ENCODE measurements at regions not wholly inside any gene's neighbourhood (a gene's known extent, or its start where the extent isn't known, plus 50 kb on each side); places are given as distances from the start of the nearest gene placed in this dataset.

DNA sequence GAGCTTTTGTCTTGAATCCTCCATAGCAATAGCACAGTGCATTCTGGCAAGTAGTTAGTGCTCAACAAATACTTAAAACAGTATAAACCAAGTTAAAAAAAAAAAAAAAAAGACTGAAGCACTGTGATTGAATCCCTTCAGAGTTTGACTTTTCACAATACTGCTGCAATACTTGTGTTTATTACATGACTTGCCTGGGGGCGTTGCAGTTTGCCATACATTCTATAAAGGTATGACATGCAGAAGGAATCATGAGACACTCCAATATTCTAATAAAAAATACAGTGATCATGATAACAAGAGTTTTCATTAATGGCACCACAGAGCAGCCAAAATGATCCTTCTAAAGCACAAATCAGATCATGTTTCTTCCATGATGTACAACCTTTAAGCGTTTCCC is 205.0 kb upstream of the CDKN3 start:
- H4K20me1 ChIP-seq (ENCODE audit: insufficient read depth), result no peaks in the 10 kb centered on the region
- no peaks in the 10 kb centered on the region for H3K27me3 ChIP-seq (replicated peaks; ENCODE audit: insufficient read depth)
- 73 to 81% methylated on average over 2 of the region's 2 CpGs for WGBS, 2 experiments (ENCODE audit: low coverage in 1 of 2, low lambda C conversion rate in 2 of 2, missing lambda C conversion rate in 2 of 2)
- TF ChIP-seq EZH2phosphoT487 (IDR thresholded peaks at IDR 0.05; ENCODE audit: insufficient read depth, low read depth), result no peak
- TF ChIP-seq EZH2 (IDR thresholded peaks at IDR 0.05; ENCODE audit: insufficient read depth, poor library complexity, severe bottlenecking), result no peak
- no peak overlapping the region for H3K4me3 ChIP-seq
- in situ Hi-C loops (cut with MboI), result no loop called here
- no peaks in the 10 kb centered on the region for H3K9me3 ChIP-seq (ENCODE audit: low read depth)
- H3K9ac ChIP-seq, result no peak overlapping the region
- no peak overlapping the region for H3K27ac ChIP-seq
- no peaks in the 10 kb centered on the region for H3K9me2 ChIP-seq (ENCODE audit: insufficient read depth)
- H3K79me2 ChIP-seq (ENCODE audit: insufficient read depth), result no peaks in the 10 kb centered on the region
- H3K4me2 ChIP-seq (ENCODE audit: unreplicated experiment), result no peak overlapping the region
- DNase-seq, result no peak
- H2AFZ ChIP-seq, result no peak overlapping the region
- peaks cover 10% of the 10 kb centered on the region; the same call in 1 of the 2 replicates for H3F3A ChIP-seq (ENCODE audit: insufficient read depth)
- H3K36me3 ChIP-seq (ENCODE audit: low read depth), result no peaks in the 10 kb centered on the region
- H3K4me1 ChIP-seq (ENCODE audit: insufficient read depth), result peaks cover 12% of the 10 kb centered on the region

DNA sequence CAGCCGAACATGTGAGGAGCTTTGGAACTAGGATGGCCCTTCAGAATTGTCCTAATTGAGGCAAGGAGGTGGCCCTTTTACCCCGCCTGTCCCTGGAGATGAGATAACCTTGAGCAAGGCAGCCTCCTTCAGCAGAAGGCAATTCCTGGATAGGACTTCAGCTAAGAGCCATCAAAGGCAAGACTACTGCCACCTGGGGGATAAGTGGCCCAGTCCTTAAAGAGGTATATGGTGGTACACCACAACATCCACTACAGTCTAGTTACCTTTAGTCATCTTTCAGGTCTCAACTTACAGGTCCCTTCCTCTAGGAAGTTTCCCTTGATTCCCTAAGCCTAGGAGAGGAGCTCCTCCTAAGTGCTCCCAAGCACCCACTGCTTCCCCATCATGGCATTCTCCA is 204.2 kb upstream of the CDKN3 start:
- Histone ChIP-seq H3K27ac (no peak overlapping the region), H3K9ac (no peak overlapping the region), H3K4me2 (ENCODE audit: unreplicated experiment) (no peak overlapping the region)

GRCh38 chr14:54193871-54194270 is 202.9 kb upstream of the CDKN3 start:
- H3K79me2 ChIP-seq (ENCODE audit: insufficient read depth), result no peaks in the 10 kb centered on the region
- no peaks in the 10 kb centered on the region for H3K36me3 ChIP-seq (ENCODE audit: low read depth)
- no peaks in the 10 kb centered on the region for H3K27me3 ChIP-seq (replicated peaks; ENCODE audit: insufficient read depth)
- in situ Hi-C loops (cut with MboI), result no loop called here
- DNase-seq, result no peak
- no peaks in the 10 kb centered on the region for H4K20me1 ChIP-seq (ENCODE audit: insufficient read depth)
- no peak for TF ChIP-seq EZH2 (IDR thresholded peaks at IDR 0.05; ENCODE audit: insufficient read depth, poor library complexity, severe bottlenecking)
- TF ChIP-seq EZH2phosphoT487 (IDR thresholded peaks at IDR 0.05; ENCODE audit: insufficient read depth, low read depth), result no peak
- WGBS, 2 experiments (ENCODE audit: low coverage in 1 of 2, low lambda C conversion rate in 2 of 2, missing lambda C conversion rate in 2 of 2), result 81 to 83% methylated on average over 3 of the region's 3 CpGs
- H3K4me3 ChIP-seq, result no peak overlapping the region
- no peaks in the 10 kb centered on the region for H3K9me3 ChIP-seq (ENCODE audit: low read depth)
- peaks cover 10% of the 10 kb centered on the region; the same call in 1 of the 2 replicates for H3F3A ChIP-seq (ENCODE audit: insufficient read depth)
- H3K9ac ChIP-seq, result no peak overlapping the region
- H3K27ac ChIP-seq, result no peak overlapping the region
- H3K4me1 ChIP-seq (ENCODE audit: insufficient read depth), result peaks cover 12% of the 10 kb centered on the region
- no peak overlapping the region for H2AFZ ChIP-seq
- no peak overlapping the region for H3K4me2 ChIP-seq (ENCODE audit: unreplicated experiment)
- H3K9me2 ChIP-seq (ENCODE audit: insufficient read depth), result no peaks in the 10 kb centered on the region

More for the DNA sequence above, 204.2 kb upstream of the CDKN3 start:
- in situ Hi-C loops (cut with MboI), result no loop called here
- no peak for TF ChIP-seq EZH2phosphoT487 (IDR thresholded peaks at IDR 0.05; ENCODE audit: insufficient read depth, low read depth)
- no peak for TF ChIP-seq EZH2 (IDR thresholded peaks at IDR 0.05; ENCODE audit: insufficient read depth, poor library complexity, severe bottlenecking)
- Histone ChIP-seq H3K36me3 (ENCODE audit: low read depth) (no peaks in the 10 kb centered on the region), H4K20me1 (ENCODE audit: insufficient read depth) (no peaks in the 10 kb centered on the region), H3K9me3 (ENCODE audit: low read depth) (no peaks in the 10 kb centered on the region), H3F3A (ENCODE audit: insufficient read depth) (peaks cover 10% of the 10 kb centered on the region; the same call in 1 of the 2 replicates), H3K4me1 (ENCODE audit: insufficient read depth) (peaks cover 12% of the 10 kb centered on the region), H3K4me3 (no peak overlapping the region), H3K27me3 (replicated peaks; ENCODE audit: insufficient read depth) (no peaks in the 10 kb centered on the region), H3K9me2 (ENCODE audit: insufficient read depth) (no peaks in the 10 kb centered on the region), H3K79me2 (ENCODE audit: insufficient read depth) (no peaks in the 10 kb centered on the region), H2AFZ (no peak overlapping the region)
- WGBS, 2 experiments (ENCODE audit: low coverage in 1 of 2, low lambda C conversion rate in 2 of 2, missing lambda C conversion rate in 2 of 2), result 59 to 82% methylated on average over 2 of the region's 2 CpGs
- no peak for DNase-seq

- 78 to 80% methylated on average over 2 of the region's 2 CpGs for WGBS, 2 experiments (ENCODE audit: low coverage in 1 of 2, low lambda C conversion rate in 2 of 2, missing lambda C conversion rate in 2 of 2)
- H2AFZ ChIP-seq, result no peak overlapping the region
- no peak for TF ChIP-seq EZH2 (IDR thresholded peaks at IDR 0.05; ENCODE audit: insufficient read depth, poor library complexity, severe bottlenecking)
- no peak for TF ChIP-seq EZH2phosphoT487 (IDR thresholded peaks at IDR 0.05; ENCODE audit: insufficient read depth, low read depth)
- no peaks in the 10 kb centered on the region for H3K79me2 ChIP-seq (ENCODE audit: insufficient read depth)
- no peaks in the 10 kb centered on the region for H3K36me3 ChIP-seq (ENCODE audit: low read depth)
- DNase-seq, result peak; percentile 9
- no peaks in the 10 kb centered on the region for H3K27me3 ChIP-seq (replicated peaks; ENCODE audit: insufficient read depth)
- H3K9me3 ChIP-seq (ENCODE audit: low read depth), result no peaks in the 10 kb centered on the region
- H3K9me2 ChIP-seq (ENCODE audit: insufficient read depth), result no peaks in the 10 kb centered on the region
- H3K27ac ChIP-seq, result no peak overlapping the region
- no peak overlapping the region for H3K4me2 ChIP-seq (ENCODE audit: unreplicated experiment)
- in situ Hi-C loops (cut with MboI), result no loop called here
- peaks cover 8% of the 10 kb centered on the region for H3K4me1 ChIP-seq (ENCODE audit: insufficient read depth)
- H4K20me1 ChIP-seq (ENCODE audit: insufficient read depth), result no peaks in the 10 kb centered on the region
- H3F3A ChIP-seq (ENCODE audit: insufficient read depth), result peaks cover 11% of the 10 kb centered on the region; the same call in 1 of the 2 replicates
- no peak overlapping the region for H3K9ac ChIP-seq
- H3K4me3 ChIP-seq, result no peak overlapping the region
Observed at GRCh38 chr14:54194501-54194900, 202.3 kb upstream of the CDKN3 start.

DNA sequence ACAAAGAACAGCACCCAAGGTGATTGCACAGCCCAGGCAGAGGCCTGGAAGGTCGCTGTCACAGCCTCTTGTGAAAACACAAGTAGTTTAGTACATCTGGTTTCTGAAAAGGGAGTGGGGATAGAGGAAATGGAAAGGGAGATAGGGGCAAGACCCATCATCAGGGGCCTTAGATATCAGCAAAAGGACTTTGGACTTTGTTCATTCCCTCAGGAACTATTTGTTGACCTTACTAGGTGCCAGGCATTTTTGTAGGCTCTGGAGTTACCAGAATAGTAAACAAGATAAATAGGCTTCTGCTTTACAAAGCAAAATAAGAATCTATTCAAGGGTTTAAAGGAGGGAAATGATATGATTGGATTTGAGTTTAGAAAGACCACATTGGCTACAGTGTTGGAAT is 199.4 kb upstream of the CDKN3 start:
- no peak overlapping the region for H3K27ac ChIP-seq
- WGBS, 2 experiments (ENCODE audit: low coverage in 1 of 2, low lambda C conversion rate in 2 of 2, missing lambda C conversion rate in 2 of 2), result 32 to 35% methylated on average over 1 of the region's 1 CpG
- TF ChIP-seq EZH2 (IDR thresholded peaks at IDR 0.05; ENCODE audit: insufficient read depth, poor library complexity, severe bottlenecking) (no peak), EZH2phosphoT487 (IDR thresholded peaks at IDR 0.05; ENCODE audit: insufficient read depth, low read depth) (no peak)
- H2AFZ ChIP-seq, result no peak overlapping the region
- DNase-seq, result no peak
- no peak overlapping the region for H3K4me2 ChIP-seq (ENCODE audit: unreplicated experiment)
- H3K36me3 ChIP-seq (ENCODE audit: low read depth), result no peaks in the 10 kb centered on the region
- peaks cover 19% of the 10 kb centered on the region; the same call in 1 of the 2 replicates for H3F3A ChIP-seq (ENCODE audit: insufficient read depth)
- no peak overlapping the region for H3K9ac ChIP-seq
- no peaks in the 10 kb centered on the region for H3K79me2 ChIP-seq (ENCODE audit: insufficient read depth)
- no peaks in the 10 kb centered on the region for H3K27me3 ChIP-seq (replicated peaks; ENCODE audit: insufficient read depth)
- in situ Hi-C loops (cut with MboI), result no loop called here
- no peaks in the 10 kb centered on the region for H4K20me1 ChIP-seq (ENCODE audit: insufficient read depth)
- H3K9me3 ChIP-seq (ENCODE audit: low read depth), result no peaks in the 10 kb centered on the region
- no peaks in the 10 kb centered on the region for H3K9me2 ChIP-seq (ENCODE audit: insufficient read depth)
- H3K4me3 ChIP-seq, result no peak overlapping the region
- peaks cover 11% of the 10 kb centered on the region for H3K4me1 ChIP-seq (ENCODE audit: insufficient read depth)

Measured in GM23248 (cell line).